AG10803 (cell line): ENCODE measurements at regions not wholly inside any gene's neighbourhood (a gene's known extent, or its start where the extent isn't known, plus 50 kb on each side); places are given as distances from the start of the nearest gene placed in this dataset.
A peak's percentile ranks its signal among the peaks of the same experiment; 100 is the strongest.

Source experiments
- DNase-seq: peaks from one replicate; pipeline ENCODE4 v3.0.0; 2010; ENCODE audit warnings: low read depth
- H3K4me3 ChIP-seq: 2 replicates; pipeline ENCODE4 v1.5.1; 2011; ENCODE audit warnings: mild to moderate bottlenecking, low read length, control low read depth
- TF ChIP-seq, protein P1 (sequence below): conservative IDR thresholded peaks from 2 replicates; pipeline ENCODE4 v1.5.1; 2011; ENCODE audit warnings: mild to moderate bottlenecking, low read length, control low read depth, inconsistent platforms

DNA sequence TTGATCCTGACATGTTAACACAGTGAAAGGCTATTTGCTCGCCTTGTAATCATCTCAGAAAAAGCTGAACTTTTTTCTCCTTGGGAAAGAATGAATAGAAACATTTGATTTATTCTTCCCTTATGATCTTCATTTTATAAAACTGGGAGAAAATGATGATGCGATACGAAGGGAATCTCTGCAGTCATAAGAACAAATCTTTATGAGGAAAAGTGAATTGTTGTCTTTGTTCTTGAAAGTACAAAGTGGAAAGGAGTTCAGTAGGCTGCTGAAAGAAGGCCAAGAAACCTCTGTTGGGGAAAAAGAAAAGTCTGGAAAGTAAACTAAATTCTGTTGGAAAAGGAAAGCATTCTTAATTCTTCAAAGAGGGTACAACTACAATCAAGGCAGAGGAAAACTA lies 248.8 kb downstream of the NSUN3 start:
- no peak for DNase-seq
- H3K4me3 ChIP-seq, result no peak overlapping the region
- TF ChIP-seq, protein P1, sequence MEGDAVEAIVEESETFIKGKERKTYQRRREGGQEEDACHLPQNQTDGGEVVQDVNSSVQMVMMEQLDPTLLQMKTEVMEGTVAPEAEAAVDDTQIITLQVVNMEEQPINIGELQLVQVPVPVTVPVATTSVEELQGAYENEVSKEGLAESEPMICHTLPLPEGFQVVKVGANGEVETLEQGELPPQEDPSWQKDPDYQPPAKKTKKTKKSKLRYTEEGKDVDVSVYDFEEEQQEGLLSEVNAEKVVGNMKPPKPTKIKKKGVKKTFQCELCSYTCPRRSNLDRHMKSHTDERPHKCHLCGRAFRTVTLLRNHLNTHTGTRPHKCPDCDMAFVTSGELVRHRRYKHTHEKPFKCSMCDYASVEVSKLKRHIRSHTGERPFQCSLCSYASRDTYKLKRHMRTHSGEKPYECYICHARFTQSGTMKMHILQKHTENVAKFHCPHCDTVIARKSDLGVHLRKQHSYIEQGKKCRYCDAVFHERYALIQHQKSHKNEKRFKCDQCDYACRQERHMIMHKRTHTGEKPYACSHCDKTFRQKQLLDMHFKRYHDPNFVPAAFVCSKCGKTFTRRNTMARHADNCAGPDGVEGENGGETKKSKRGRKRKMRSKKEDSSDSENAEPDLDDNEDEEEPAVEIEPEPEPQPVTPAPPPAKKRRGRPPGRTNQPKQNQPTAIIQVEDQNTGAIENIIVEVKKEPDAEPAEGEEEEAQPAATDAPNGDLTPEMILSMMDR, result no peak

DNA sequence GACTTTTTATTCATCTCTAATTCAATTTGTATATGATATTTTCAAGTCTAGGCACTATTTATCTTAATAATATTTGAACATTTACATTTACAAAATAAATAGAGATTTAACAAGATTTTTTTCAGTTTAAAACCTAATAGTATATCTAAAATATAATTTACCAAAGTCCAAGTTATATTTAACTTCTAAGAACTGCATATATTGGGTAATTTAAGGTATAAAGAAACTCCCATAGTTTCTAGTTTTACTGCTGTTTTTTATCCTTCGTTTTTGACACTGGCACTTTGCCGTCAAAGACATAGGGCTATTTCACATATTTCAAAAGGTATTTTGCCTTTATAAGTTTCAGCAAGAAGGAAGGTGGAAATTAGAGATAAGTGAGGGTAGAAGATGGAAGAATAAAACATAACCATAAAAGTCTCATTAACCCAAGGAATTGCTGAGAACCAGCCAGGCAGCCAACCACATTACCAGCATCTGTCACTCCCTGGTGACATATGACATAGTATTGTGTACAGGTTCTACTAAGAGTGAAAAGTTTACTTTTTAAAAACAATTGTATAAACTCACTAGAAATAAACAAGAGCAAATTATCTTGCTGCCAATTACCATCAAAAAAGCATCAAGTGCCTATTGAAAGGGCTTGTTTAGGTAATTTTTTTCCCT lies 251.5 kb downstream of the NSUN3 start:
- TF ChIP-seq, protein P1, result no peak
- H3K4me3 ChIP-seq, result no peak overlapping the region
- DNase-seq, result no peak

DNA sequence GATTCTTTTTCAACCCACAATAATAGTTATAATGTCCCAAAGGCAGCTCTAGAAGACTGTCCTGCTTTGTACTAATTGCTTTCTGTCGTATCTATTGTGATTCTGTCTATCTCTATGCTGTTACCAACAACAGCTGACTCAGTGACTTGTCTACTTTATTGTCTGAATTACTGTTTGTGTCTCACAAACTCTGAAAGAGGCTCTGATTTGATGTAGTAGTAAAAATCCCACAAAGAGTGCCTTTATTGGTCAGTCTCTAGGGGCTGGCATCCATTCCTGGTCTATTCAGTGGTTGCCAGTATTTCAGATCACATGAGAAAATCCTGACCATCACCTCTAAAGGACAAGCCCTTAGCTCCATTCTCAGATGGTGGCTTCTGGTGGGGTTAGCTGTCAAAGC lies 254.2 kb downstream of the NSUN3 start:
- no peak overlapping the region for H3K4me3 ChIP-seq
- DNase-seq, result no peak
- TF ChIP-seq, protein P1, result no peak

DNA sequence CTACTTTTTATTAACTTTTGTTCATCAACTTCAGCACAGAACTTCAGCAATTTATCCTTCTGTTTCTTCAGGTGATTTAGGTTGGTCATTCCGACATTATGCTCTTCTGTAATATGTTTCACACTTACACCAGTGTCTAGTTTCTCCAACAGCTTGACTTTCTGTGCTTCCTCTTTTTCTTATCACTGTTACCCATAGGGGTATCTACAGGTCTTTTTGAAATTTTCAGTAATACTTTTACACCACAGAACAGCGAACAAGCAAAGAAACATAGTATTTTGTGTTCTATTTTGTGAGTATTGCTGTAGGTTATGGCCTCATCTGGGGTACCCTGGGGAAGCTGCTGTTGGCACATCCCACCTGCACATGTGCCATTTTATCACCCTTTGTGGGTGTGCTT lies 260.7 kb downstream of the NSUN3 start:
- TF ChIP-seq, protein P1, result no peak
- no peak overlapping the region for H3K4me3 ChIP-seq
- no peak for DNase-seq

DNA sequence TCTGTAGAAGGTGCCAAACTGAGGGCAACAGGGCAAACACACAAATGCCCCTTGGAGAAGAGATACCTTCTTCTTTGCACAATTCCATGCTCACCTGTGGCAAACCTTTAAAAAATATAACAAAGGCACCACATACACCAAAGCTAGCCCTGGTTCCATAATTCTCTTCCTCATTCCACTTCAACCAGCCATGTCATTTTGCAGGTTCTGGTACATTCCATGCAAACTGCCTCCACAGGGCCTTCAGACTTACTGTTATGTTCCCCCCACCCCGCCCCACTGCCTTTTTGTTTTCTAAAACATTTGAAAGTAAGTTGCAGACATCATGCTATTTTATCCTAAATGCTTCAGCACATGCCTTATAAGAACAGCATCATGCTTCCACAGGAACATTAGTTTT lies 269.0 kb downstream of the NSUN3 start:
- H3K4me3 ChIP-seq, result no peak overlapping the region
- no peak for DNase-seq
- TF ChIP-seq, protein P1, result no peak

DNA sequence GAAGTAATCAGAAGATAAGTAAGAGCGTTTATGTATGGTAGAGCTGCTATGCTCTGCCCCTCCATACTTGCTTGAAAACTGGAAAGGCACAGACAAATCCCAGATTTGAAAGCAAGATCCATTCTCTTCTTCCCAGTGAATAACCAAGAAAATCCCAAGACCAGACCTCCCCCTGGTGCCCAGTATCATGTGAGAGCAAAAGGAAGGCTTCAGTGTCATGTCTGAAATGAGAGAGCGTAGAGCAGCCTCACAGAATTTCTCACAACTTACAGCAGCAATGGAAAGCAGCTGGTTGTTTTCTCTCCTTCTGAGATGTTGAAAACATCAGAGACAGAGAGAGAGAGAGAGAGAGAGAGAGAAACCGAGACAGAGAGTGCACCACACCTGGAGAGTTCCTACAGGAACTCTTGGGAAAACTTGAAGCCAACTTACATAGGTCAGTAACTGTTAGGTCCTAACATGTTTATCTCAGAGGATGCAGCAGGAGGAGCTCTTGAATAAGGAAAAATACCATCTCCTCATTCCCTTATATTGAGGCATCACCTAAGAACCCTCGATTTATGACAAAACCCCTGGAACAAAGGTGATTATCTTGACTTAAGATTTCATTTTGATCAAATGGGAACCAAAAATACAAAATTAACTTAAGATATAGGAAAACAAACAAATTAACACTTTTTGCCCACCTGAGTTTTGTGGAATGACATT lies 273.3 kb downstream of the NSUN3 start:
- DNase-seq, result peak; percentile 33
- no peak overlapping the region for H3K4me3 ChIP-seq
- TF ChIP-seq, protein P1, result peak; percentile 46

DNA sequence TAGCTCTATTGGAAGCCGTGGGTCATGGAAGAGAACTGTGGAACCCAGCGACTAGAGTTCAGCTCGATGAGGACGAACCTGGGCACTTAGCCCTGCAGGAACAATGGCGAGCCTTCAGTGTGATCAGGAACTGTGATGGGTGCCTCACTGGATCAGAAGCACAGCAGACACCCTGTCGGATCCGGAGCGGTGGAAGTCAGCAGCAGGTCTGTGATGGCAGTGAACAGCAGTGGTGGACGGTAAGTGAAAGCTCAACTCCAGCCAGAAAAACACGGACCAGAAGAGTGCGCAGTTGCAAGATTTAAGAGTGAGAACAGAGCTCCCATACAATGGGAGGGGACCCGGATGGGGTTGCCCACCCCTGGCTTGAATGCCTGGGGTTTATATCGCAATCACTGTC lies 282.2 kb downstream of the NSUN3 start:
- H3K4me3 ChIP-seq, result no peak overlapping the region
- no peak for DNase-seq
- TF ChIP-seq, protein P1, result no peak
